GM21528 (cell line): ENCODE measurements at regions not wholly inside any gene's neighbourhood (a gene's known extent, or its start where the extent isn't known, plus 50 kb on each side); places are given as distances from the start of the nearest gene placed in this dataset.

Experiments
- ATAC-seq: cut with Tn5 transposase; IDR thresholded peaks from one replicate; pipeline ENCODE4 v1.9.1; 2021; ENCODE audit warnings: mild to moderate bottlenecking, moderate library complexity; ENCODE audit not compliant: unreplicated experiment, low FRiP score

- no peak for ATAC-seq
These were observed 166.9 kb upstream of the EPHA7 start for GRCh38 chr6:93586306-93586705.

GRCh38 chr6:93584300-93584699 is 164.9 kb upstream of the EPHA7 start:
- no peak for ATAC-seq

DNA sequence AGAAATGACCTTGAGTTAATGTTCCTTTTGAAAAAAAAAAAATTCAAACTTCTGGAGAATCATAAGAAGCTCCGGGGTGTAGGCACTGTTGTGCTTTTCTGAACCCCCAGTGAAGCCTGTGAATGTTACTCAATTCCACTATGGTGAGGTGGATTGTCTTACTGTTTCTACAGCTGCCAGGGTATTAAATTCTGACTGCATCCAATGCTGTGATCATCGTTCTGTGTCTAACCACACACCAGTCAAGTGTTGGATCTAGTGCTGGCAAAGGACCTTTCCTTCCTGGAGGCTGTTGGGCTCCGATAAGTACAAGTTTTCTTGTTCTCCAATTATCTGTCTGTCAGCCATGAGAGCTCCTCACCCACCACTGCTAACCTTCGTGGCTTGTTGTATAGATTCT is 162.0 kb upstream of the EPHA7 start:
- no peak for ATAC-seq

DNA sequence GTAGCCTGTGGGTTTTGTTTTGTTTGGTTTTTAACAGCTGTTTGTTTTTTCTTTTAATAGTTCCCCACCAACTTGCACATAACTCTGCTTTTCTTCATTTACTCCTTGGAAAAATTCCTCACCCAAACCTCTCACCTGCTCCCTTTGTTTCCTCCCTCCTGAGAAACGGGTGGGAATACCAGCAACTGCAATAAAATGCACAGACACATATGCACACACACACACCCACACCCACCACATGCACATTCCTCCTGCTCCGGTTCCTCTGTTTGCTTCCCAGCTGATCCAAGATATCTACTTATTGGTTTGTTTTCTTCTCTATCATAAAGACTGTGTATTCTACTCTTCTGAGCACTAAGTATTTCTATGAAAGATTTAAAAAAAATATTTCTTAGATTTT is 161.1 kb upstream of the EPHA7 start:
- ATAC-seq: no peak

DNA sequence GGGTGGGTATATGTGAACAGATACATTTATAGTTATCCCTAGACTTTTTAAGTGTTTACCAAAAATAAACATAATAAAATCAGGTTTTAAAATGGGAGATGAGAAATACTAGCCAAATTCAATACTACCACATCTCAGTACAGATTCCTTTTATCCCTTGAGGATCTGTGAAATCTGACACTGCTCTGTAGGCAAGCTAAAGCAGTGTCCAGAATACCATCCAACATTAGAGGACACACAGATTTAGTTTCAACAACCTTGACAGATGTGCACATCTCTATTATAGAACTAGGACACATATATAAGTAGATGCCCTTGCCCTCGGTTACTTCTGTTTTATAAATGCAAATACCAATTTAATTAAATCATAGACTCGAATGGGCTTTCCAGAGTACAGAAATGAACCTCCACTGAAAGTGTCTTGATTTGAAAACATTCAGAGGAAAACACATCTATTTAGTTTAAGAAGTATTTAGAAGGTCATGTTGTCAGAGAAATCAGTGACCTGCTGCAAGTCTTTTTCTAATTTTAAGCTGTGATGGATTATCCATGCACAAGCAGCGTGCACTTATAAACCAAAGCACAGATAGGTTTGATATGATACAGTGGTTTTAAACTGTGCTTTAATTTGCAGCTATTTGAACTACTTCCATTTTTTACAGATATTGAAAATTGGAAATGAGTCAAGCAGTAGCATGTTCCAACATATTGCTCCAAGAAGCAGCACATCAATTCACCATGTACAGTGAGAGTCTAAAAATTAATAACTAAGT is 156.3 kb upstream of the EPHA7 start:
- no peak for ATAC-seq

GRCh38 chr6:93574299-93574698 is 154.9 kb upstream of the EPHA7 start:
- no peak for ATAC-seq

- ATAC-seq: no peak
These were observed 152.0 kb upstream of the EPHA7 start for GRCh38 chr6:93571346-93571745.

- no peak for ATAC-seq
These were observed 148.8 kb upstream of the EPHA7 start for GRCh38 chr6:93568169-93568568.

GRCh38 chr6:93567164-93567563 is 147.8 kb upstream of the EPHA7 start:
- ATAC-seq: no peak

DNA sequence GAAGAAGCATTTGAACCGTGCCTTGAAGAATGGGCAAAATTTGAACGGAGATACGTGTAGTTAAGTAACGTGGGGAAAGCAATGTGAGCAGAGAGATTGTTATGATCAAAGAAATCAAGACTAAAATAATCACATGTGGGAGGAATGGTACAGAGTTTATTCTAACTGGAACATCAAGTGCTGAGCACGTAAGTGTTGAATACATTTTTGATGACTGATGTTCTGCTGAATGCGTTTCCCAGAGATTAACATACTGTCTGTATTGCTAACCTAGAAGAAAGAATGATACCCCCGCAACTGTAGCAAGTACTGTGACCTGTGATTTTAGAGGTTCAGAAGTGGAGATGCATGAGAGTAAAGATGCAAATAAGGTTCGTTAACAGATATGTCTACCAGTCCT is 146.9 kb upstream of the EPHA7 start:
- ATAC-seq: no peak

- ATAC-seq: no peak
These were observed 143.2 kb upstream of the EPHA7 start for GRCh38 chr6:93562582-93562981.

DNA sequence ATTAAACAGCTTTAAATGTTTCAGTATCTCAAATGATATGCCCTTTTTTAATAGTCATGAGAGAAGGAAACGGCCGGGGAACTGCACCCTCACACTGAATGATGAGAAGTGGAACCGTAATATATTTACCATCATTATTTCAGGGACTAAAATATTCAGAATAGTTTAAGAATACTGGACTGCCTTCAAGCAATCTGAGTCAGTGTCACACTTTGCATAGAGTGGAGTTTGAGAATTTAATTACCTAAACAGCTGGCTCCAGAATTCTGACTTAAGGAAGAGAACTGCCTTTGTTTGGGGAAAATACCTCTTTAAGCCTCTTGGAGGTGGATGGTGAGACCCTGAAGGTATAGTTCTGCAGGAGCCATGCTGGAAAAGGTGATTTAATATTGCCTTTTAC is 135.9 kb upstream of the EPHA7 start:
- ATAC-seq: no peak

- ATAC-seq: no peak
These were observed 134.7 kb upstream of the EPHA7 start for GRCh38 chr6:93554018-93554417.

GRCh38 chr6:93550551-93551276 is 131.4 kb upstream of the EPHA7 start:
- ATAC-seq: no peak

- no peak for ATAC-seq
These were observed 130.5 kb upstream of the EPHA7 start for GRCh38 chr6:93549868-93550267.

- ATAC-seq: no peak
These were observed 105.5 kb upstream of the EPHA7 start for GRCh38 chr6:93524671-93525451.

DNA sequence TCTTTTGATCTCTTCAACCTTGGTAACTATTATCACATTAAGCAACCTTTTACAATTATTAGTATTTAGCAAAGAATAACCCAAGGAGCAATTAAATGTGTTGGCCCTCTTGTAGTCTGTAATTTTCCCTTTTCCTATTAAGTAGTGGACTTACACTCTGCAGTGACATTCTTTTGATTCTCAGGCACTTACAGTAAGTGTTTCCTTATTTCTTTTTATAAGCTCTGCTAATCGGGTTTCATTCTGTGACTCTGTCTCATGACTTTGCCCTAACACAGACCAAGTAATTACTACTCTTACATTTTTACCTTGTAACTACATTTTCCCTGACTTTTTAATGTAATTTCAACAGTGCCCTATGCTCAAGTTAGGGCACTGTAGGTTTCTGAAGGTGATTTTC is 104.0 kb upstream of the EPHA7 start:
- ATAC-seq: no peak

DNA sequence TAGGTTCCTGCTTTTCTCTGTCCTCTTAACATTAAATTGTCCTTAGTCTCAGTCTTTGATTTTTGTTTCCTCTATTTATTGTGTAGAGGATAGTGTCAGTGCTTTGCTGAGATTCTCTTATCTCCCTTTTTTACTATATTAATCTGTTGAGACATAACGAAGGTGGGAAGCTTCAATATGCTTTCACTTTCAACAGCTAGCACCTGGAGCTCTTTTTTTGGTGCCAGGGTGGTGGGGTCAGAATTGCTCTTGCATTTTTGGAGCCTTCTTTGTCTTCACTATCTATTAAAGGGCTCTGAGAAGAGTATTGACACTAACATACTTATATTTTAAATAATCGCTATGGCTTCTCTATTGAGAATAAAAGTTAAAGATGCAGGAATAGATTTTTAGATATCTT is 97.1 kb upstream of the EPHA7 start:
- ATAC-seq: no peak

DNA sequence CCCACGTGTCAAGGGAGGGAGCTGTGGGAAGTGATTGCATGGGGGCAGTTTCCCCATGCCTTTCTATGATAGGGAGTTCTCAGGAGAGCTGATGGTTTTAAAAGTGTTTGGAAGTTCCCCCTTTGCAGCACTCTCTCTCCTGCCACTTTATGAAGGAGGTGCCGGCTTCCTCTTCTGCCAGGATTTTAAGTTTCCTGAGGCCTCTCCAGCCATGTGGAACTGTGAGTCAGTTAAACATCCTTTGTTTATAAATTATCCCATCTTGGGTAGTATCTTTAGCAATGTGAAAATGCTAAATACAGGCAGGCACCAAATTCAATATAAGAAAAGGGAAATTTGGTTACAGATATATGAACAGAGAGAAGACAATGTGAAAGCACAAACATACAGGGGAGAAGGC is 96.4 kb upstream of the EPHA7 start:
- ATAC-seq: no peak

DNA sequence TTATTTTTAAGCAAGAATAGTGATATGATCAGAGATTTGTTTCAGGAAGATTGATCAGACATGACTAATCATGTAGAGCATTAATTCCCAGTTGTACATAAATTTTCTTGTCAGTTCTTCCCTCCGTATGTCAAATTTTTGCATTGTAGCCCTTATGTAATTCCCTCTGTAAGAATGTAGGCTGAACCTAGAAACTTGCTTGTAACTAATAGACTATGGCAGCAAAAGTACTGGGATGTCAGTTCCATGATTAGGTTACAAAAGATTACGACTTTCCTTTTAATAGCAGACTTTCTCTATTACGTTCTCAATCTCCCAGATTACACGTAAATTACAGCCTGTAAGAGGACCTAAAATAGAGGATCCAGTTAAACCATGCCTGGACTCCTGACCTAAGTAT is 79.4 kb upstream of the EPHA7 start:
- ATAC-seq: no peak

DNA sequence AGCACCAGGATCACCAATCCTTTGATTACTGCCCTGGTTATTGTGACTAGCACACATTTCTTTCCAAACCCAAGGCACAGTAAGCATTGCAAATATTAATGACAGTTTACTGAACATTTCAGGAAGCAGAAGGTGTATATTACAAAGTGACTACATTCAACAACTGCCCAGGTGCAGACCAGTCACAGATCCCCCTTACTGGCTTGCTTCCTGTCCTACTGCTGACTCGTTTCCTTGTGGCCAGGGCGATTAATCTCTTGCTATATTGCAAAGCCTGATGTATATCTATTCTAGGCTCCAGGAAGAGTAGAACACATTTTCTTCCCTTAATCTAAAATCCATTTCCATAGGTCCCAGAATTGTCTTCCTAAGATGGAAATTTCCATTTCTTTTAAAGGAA is 77.2 kb upstream of the EPHA7 start:
- ATAC-seq: no peak
